HG03558 (cell line): ENCODE measurements at regions not wholly inside any gene's neighbourhood (a gene's known extent, or its start where the extent isn't known, plus 50 kb on each side); places are given as distances from the start of the nearest gene placed in this dataset.

ENCODE experiments used
- ATAC-seq: cut with Tn5 transposase; IDR thresholded peaks from one replicate; pipeline ENCODE4 v1.9.1; 2021; ENCODE audit warnings: moderate number of reproducible peaks; ENCODE audit not compliant: unreplicated experiment; ENCODE audit errors: extremely low read depth

DNA sequence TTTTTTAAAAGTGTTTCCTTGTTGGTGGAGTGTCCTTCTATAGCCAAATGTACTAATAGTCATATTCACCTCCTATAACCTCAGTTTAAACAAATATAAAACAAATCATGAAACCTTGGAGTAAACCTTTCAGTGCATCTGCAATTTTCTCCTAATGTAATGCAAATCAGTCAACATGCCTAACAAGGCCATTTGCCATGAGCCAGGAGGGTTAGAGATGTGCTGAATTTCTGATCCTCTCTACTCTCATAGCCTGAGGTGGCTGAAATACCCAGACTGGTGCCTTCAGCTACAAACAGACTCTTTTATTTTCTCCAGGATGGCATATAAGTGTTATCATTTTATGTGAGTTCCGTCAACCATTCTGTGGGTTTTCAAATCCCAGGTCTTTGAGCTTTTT is 908.1 kb downstream of the GALC start:
- ATAC-seq = no peak

DNA sequence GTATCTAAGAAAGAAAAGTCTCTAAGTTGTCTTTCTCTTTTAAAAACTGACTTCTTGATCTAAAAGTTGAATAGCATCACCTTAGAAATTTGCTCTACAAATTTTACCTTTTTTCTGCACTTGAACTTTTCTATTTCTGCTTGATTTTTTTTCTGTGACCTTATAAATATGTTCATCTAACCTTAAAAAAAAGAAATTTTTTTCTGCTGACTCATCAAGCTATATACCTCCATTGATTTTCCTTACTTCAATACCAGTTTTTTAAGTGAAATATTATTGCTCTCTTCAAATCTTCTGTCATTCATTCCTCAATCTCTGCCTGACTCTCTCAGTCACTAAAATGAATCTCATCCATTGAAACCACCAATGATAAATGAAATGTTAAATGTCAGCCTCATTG is 910.1 kb downstream of the GALC start:
- no peak for ATAC-seq

DNA sequence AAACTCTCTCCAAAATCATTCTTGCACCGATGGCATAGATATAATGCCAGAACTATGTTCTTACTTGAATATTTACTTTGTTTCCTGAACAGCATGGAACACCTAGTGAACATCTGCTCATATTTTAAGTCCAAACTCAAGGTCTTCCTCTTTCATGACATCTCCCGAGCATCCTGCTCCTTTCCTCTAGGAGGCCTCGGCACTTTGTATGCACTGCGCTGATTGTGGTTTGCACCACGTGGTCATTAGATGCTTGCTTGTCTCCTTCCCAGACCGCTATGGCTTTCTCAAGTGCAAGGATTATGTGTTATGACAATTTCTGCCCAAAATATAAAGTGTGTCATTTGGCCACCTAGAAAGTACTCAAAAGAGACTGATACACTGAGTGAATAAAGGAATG is 912.0 kb downstream of the GALC start:
- ATAC-seq = no peak

- no peak for ATAC-seq
Observed at GRCh38 chr14:87080146-87080545, 912.8 kb downstream of the GALC start.

GRCh38 chr14:87079416-87079815 is 913.6 kb downstream of the GALC start:
- no peak for ATAC-seq

GRCh38 chr14:87076922-87077321 is 916.1 kb downstream of the GALC start:
- ATAC-seq = no peak

- no peak for ATAC-seq
Observed at GRCh38 chr14:87076146-87076545, 916.8 kb downstream of the GALC start.

- no peak for ATAC-seq
Observed at GRCh38 chr14:87073880-87074570, 919.0 kb downstream of the GALC start.

DNA sequence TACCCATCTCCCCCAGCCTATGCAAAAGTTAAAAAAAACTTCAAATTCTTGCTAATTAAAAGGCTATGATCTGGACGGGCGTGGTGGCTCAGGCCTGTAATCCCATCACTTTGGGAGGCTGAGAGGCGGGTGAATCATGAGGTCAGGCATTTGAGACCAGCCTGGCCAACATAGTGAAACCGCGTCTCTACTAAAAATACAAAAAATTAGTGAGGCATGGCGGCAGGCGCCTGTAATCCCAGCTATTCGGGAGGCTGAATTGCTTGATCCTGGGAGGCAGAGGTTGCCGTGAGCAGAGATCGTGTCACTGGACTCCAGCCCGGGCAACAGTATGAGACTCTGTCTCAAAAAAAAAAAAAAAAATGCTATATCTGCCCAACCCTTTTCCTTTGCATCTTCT is 925.4 kb downstream of the GALC start:
- ATAC-seq = no peak

DNA sequence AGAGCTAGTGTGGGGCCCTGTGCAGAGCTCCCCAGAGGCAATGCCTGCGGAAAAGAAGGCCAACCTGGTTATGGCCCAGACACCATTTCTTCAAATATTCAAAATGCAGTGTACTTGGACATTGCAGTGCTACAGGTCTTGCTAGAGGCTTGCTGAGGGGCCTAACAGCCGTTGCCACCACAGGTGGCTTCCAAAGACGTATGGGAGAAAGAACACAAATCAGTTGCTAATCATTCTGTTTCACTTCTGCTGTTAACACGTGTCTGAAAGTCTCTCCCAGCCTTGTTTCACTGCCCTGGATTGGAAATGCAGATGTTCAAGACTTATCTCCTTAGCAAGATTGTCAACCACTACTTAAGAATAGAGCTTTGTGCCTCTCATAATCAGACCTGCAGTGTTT is 925.9 kb downstream of the GALC start:
- ATAC-seq = no peak

- no peak for ATAC-seq
Observed at GRCh38 chr14:87066221-87066817, 926.7 kb downstream of the GALC start.

GRCh38 chr14:87065366-87065765 is 927.6 kb downstream of the GALC start:
- ATAC-seq = no peak

GRCh38 chr14:87063181-87063580 is 929.8 kb downstream of the GALC start:
- no peak for ATAC-seq

DNA sequence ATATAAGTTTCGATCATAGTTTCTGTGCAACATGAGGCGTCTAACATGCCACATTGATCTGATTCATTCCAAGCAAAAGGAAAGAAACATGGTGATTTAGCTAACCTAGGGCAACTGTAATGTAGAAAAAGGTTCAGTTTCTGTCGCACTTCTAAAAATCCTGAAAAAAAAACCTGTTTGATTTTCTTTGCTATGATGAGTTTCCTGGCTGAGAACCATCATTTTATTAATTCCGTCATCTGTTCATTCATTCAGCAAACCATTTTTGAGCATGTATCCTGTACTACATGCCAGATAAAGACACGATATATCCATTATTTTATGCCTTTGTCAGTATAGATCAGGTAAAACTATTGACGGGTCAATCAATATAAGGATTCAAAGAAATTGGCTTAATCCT is 932.6 kb downstream of the GALC start:
- ATAC-seq = no peak

DNA sequence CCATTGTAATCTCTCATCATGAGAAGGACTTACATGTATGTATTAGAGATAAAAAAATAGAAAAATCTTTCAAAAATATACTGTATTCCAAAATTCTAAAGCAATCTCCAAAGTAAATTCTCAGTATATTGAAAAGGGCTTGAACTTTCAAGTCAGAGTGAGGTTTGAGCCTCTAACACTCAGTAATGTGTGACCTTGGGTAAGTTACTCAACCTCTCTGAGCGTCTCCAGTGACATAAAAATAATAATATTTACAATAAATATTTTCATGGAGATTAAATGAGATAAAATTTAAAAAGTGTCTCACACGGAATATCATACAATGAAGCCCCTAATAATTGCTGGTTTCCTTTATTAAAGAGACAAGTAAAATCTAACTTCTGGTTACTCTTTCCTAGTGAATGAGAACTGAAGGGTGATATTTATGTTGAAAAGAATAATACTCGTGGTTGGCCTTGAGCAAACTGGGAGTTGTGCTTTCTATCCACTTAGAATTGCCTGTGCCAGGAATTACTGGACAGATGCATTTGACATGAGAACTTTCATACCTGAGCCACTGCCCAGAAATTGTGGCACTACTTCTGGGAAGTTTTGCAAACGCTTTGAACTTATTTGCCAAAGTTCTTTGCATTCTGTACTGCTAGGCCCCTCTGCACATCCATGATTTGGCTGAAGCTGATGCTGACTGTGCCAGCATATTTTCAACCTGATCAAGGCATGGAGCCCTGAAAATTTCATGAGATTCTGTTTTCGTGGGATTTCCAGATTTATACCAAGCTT is 933.7 kb downstream of the GALC start:
- ATAC-seq = no peak

DNA sequence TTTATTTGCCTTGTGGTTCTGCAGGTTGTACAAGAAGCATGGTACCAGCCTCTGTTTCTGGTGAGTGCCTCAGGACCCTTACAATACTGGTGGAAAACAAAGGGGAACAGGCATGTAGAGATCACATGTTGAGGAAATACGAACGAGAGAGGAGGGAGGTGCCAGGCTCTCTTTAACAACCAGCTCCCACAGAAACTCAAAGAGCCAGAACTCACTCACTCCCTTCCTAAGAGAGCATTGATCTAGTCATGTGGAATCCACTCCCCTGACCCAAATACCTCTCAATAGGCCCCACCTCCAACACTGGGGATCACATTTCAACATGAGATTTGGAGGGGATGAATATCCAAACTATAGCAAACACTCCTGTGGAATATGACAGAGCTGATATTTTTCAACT is 938.0 kb downstream of the GALC start:
- no peak for ATAC-seq

- no peak for ATAC-seq
Observed at GRCh38 chr14:87052646-87053225, 940.2 kb downstream of the GALC start.

GRCh38 chr14:87050421-87050820 is 942.6 kb downstream of the GALC start:
- ATAC-seq = no peak

GRCh38 chr14:87049950-87050349 is 943.0 kb downstream of the GALC start:
- no peak for ATAC-seq

DNA sequence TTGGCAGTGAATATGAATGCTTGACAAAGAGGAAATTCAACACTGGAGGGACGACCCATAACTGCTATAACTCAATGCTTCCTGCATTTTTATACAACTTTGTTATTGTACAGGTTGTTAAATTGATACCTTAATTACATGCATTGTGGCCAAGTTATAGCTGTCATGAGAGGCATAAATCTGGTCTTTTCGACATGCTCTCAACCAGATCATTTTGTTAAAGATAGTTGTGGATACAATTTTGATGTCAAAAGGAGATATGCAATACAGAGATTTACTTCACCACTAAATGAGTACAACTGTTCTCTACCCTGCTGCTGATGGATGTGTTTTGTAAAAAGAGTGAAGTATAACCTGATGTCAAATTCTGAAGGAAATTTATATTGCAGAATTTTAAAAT is 946.0 kb downstream of the GALC start:
- ATAC-seq = no peak

DNA sequence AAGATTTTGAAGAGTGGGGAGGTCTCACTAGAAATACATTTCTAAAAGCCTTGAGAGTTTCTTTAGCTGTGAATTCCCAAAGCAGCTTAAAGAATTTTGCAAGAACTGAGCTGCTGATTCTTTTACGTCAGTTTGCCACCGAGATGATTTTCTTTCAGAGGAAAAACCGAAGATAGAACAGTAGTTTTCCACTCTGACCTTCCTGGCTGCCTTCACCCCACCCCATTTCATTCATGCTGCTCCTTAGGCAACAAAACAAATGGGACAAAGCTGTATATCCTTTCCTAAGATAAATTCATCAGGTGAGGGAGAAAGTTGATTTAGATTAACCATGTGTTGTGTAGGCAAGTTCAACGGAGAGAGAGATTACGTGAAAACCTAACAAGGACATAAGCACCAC is 947.0 kb downstream of the GALC start:
- no peak for ATAC-seq
